Uterus (tissue), 3 donors: ENCODE measurements at regions not wholly inside any gene's neighbourhood (a gene's known extent, or its start where the extent isn't known, plus 50 kb on each side); places are given as distances from the start of the nearest gene placed in this dataset.

Experiments used
- DNase-seq, 2 donors: peaks; one replicate each; pipeline ENCODE4 v3.0.0-alpha.2; 2019 to 2020
- H3K27ac ChIP-seq, 2 donors: fragments of 200-600 bp; sonication (generic); 1 replicate in 1 of 2; 2 replicates in 1 of 2; pipeline ENCODE4 v1.5.1; 2016 to 2018
- H3K27me3 ChIP-seq, 2 donors: fragments of 200-600 bp; sonication (generic); one replicate each; pipeline ENCODE4 v1.5.1; 2018 to 2019; ENCODE audit warnings: control low read depth in 1 of 2
- H3K36me3 ChIP-seq, 2 donors: fragments of 200-600 bp; sonication (generic); one replicate each; pipeline ENCODE4 v1.5.1; 2019; ENCODE audit warnings: control low read depth in 1 of 2
- H3K4me1 ChIP-seq, 2 donors: fragments of 200-600 bp; sonication (generic); one replicate each; pipeline ENCODE4 v1.5.1; 2018 to 2019; ENCODE audit warnings: control low read depth in 1 of 2
- H3K4me3 ChIP-seq, 2 donors: fragments of 200-600 bp; sonication (generic); 1 replicate in 1 of 2; 2 replicates in 1 of 2; pipeline ENCODE4 v1.5.1; 2018 to 2019; ENCODE audit warnings: mild to moderate bottlenecking in 1 of 2
- H3K9me3 ChIP-seq, 2 donors: fragments of 200-600 bp; sonication (generic); one replicate each; pipeline ENCODE4 v1.5.1; 2019; ENCODE audit warnings: control low read depth in 1 of 2
- POLR2A ChIP-seq, 2 donors: fragments of 450-650 bp; IDR thresholded peaks; one replicate each; pipeline ENCODE4 v1.6.1; 2016; ENCODE audit warnings: antibody characterized with exemption in 2 of 2, mild to moderate bottlenecking in 1 of 2, moderate library complexity in 1 of 2
- intact Hi-C: fragments of 100-400 bp; cut with DNase I; formaldehyde crosslinking; loops from one replicate; pipeline ENCODE4 v1.15.1; 2023; ENCODE audit warnings: low total_unique reads
- TF ChIP-seq, protein P1 (sequence below), 4 experiments: fragments of 200-600 bp in 2 of 4; fragments of 450-650 bp in 2 of 4; sonication (generic) in 2 of 4; IDR thresholded peaks; one replicate each; pipeline ENCODE4 v1.5.1; 2016 to 2019; ENCODE audit warnings: antibody characterized with exemption in 4 of 4, mild to moderate bottlenecking in 2 of 4, moderate library complexity in 1 of 4
- donor health status: DM: yes; HTN: yes; CAD: no.

DNA sequence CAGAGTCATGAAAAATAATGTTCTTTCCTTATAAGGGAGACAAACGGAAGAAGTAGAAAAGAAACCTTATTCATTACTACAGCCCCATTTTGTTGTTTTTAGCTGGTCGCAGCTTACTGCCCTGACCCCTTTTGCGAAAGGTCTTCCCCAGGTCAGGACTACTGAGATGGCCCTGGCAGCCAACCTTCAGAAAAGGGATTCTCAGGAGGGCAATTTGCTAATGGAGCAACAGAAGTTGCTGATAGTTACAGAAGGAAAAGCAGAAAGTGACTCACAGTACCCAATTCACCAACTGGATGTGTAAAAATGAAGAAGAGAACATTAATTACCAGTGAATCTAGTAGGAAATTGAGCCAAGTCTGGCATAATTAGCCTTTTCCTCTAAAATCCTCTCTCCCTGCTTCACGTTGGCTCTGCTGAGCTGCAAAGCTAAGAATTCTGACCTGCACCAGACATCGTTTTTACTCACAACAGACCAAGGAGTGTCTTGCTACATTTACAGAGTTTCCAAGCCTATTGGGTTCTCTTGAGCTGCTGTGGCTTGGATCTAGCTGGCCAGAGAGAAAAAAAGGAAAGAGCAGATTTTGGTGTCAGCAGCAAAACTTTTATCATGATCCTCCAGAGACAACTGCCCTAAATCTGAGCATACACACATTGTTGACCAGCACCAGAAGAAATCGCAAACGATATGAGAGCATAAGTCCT is 499.9 kb upstream of the FZD8 start:
- intact Hi-C loops = no loop called here
- H3K4me1 ChIP-seq = peaks cover 0 to 4% of the 10 kb centered on the region in 2 donors
- no peaks in the 10 kb centered on the region for H3K27me3 ChIP-seq
- H3K36me3 ChIP-seq = no peaks in the 10 kb centered on the region
- H3K9me3 ChIP-seq = no peaks in the 10 kb centered on the region
- H3K27ac ChIP-seq = peak overlapping the region in 1 of 2 donors; percentile 12
- TF ChIP-seq, protein P1, sequence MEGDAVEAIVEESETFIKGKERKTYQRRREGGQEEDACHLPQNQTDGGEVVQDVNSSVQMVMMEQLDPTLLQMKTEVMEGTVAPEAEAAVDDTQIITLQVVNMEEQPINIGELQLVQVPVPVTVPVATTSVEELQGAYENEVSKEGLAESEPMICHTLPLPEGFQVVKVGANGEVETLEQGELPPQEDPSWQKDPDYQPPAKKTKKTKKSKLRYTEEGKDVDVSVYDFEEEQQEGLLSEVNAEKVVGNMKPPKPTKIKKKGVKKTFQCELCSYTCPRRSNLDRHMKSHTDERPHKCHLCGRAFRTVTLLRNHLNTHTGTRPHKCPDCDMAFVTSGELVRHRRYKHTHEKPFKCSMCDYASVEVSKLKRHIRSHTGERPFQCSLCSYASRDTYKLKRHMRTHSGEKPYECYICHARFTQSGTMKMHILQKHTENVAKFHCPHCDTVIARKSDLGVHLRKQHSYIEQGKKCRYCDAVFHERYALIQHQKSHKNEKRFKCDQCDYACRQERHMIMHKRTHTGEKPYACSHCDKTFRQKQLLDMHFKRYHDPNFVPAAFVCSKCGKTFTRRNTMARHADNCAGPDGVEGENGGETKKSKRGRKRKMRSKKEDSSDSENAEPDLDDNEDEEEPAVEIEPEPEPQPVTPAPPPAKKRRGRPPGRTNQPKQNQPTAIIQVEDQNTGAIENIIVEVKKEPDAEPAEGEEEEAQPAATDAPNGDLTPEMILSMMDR (IDR thresholded peaks at IDR 0.05) = no peak
- TF ChIP-seq POLR2A (IDR thresholded peaks at IDR 0.05) = no peak
- DNase-seq = no peak
- H3K4me3 ChIP-seq = no peak overlapping the region

DNA sequence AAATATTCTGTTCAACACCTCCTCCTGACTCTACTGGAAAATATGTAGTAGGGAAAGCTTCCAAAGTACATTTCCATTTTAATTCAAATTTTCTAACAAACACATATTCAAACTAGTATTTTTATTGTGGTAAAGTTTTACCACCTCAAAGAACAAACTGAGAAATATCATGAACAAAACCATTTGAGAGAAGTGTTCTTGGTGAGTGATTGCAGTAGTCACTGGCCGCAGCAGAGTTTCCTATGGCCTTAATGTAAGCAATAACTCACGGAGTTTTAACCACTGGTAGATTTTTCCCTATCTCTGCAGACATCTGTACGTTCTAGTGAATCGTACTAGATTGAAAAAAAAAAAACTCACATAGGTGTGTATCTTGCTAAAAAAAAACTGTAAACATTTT is 487.0 kb upstream of the FZD8 start:
- Histone ChIP-seq H3K27ac (no peak overlapping the region), H3K4me3 (no peak overlapping the region), H3K27me3 (no peaks in the 10 kb centered on the region), H3K4me1 (no peaks in the 10 kb centered on the region), H3K36me3 (no peaks in the 10 kb centered on the region), H3K9me3 (no peaks in the 10 kb centered on the region)
- no peak for DNase-seq
- TF ChIP-seq, protein P1 (IDR thresholded peaks at IDR 0.05) = no peak
- no peak for TF ChIP-seq POLR2A (IDR thresholded peaks at IDR 0.05)
- intact Hi-C loops = no loop called here

DNA sequence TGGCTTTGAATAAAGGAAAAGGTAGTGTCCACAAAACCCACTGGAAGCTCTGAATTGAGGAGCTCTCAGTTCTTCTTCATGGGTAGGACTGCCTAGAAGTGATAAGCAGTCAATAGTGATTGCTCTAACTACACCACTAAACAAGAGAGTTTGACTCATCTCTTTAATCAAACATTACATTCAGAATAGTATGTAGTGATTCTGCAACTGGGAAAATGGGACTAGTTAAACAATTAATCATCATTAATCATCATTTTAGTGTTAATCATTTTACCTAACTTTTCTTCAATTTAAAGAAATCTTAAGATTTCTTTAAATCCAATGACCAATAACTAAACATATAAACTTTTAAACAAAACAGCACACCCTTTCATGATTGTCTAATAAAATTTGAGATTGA is 484.0 kb upstream of the FZD8 start:
- no peak for TF ChIP-seq POLR2A (IDR thresholded peaks at IDR 0.05)
- TF ChIP-seq, protein P1 (IDR thresholded peaks at IDR 0.05) = no peak
- intact Hi-C loops = no loop called here
- Histone ChIP-seq H3K4me1 (no peaks in the 10 kb centered on the region), H3K36me3 (no peaks in the 10 kb centered on the region), H3K4me3 (no peak overlapping the region), H3K9me3 (no peaks in the 10 kb centered on the region), H3K27me3 (no peaks in the 10 kb centered on the region), H3K27ac (no peak overlapping the region)
- no peak for DNase-seq

DNA sequence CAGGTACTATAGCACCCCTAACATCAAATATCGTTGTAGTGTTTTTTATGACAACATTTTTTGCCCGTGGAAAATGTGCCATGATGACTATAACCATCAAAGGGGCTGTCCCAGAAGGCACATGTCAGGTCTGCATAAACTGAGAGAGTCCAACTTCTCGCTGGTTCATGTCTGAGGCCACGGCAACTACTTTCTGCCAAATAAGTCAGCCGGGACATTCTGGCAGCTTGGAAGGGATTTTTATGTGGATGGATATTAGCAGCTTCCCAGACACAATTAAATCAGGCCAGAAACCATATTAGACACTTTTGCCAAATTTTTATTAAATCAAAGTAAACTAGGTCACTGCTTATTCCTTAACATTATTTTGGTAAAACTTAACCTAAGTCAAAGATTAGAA is 477.4 kb upstream of the FZD8 start:
- intact Hi-C loops = no loop called here
- peaks cover 0 to 9% of the 10 kb centered on the region in 2 donors for H3K4me1 ChIP-seq

DNA sequence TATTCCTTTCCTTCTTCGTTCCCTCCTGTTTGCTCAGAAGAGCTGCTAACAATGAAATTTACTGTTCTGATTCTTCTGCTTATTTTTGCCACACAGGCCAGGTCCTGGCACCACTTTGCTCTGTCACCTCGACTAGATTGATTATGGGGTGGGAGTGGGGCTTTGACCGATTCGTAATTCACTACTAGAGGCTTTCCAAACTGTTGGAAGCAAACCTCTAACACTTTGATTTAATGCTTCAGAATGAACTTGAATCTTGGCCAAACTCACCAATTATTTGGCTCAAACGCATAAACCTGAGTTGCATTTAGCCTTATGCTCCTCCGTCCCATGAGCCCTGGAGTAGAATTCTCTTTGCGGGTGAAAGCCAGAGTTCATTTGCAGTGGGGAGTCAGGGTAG is 476.2 kb upstream of the FZD8 start:
- DNase-seq = peak; percentile 18 to 45
- TF ChIP-seq POLR2A (IDR thresholded peaks at IDR 0.05) = no peak
- TF ChIP-seq, protein P1 (IDR thresholded peaks at IDR 0.05) = no peak
- Histone ChIP-seq H3K4me3 (no peak overlapping the region), H3K27ac (peak overlapping the region in 1 of 2 donors; percentile 33), H3K27me3 (no peaks in the 10 kb centered on the region), H3K9me3 (no peaks in the 10 kb centered on the region), H3K4me1 (peaks cover 0 to 9% of the 10 kb centered on the region in 2 donors), H3K36me3 (no peaks in the 10 kb centered on the region)
- intact Hi-C loops = no loop called here

More for the DNA sequence above, 477.4 kb upstream of the FZD8 start:
- Histone ChIP-seq H3K27me3 (no peaks in the 10 kb centered on the region), H3K27ac (peak overlapping the region in 1 of 2 donors; percentile 27), H3K9me3 (no peaks in the 10 kb centered on the region), H3K36me3 (no peaks in the 10 kb centered on the region), H3K4me3 (no peak overlapping the region)
- peak in 1 of 2 donors; percentile 33 for DNase-seq
- TF ChIP-seq, protein P1 (IDR thresholded peaks at IDR 0.05) = no peak
- TF ChIP-seq POLR2A (IDR thresholded peaks at IDR 0.05) = no peak
